Psoas muscle (tissue), 7 donors: ENCODE measurements at regions not wholly inside any gene's neighbourhood (a gene's known extent, or its start where the extent isn't known, plus 50 kb on each side); places are given as distances from the start of the nearest gene placed in this dataset.
"Not testable (repeated sequence)": the region's sequence is repeated elsewhere in the genome, so short reads cannot be mapped to it uniquely, and the experiment has no call there.

Experiments used
- ATAC-seq, 4 donors: fragments of 200-7000 bp; cut with Tn5 transposase; one replicate each; pipeline ENCODE4 v1.9.1; 2020; ENCODE audit warnings: moderate library complexity in 3 of 4, mild to moderate bottlenecking in 2 of 4
- DNase-seq, 2 donors: peaks; one replicate each; pipeline ENCODE4 v3.0.0-alpha.2; 2020
- H3K27ac ChIP-seq: fragments of 200-600 bp; one replicate; pipeline ENCODE4 v1.8.0; 2022
- H3K27me3 ChIP-seq, 3 donors: fragments of 200-600 bp in 1 of 3; one replicate each; pipeline versions ENCODE4 v1.6.1 to v1.8.0; 2013 to 2022; ENCODE audit warnings: low read length in 2 of 3, mild to moderate bottlenecking in 2 of 3, moderate library complexity in 1 of 3; ENCODE audit not compliant: insufficient read depth in 3 of 3
- H3K36me3 ChIP-seq, 2 donors: fragments of 200-600 bp in 1 of 2; one replicate each; pipeline versions ENCODE4 v1.6.1 to v1.8.0; 2013 to 2022; ENCODE audit warnings: low read depth in 1 of 2, mild to moderate bottlenecking in 1 of 2, moderate library complexity in 1 of 2; ENCODE audit not compliant: insufficient read depth in 1 of 2
- H3K4me1 ChIP-seq: fragments of 200-600 bp; one replicate; pipeline ENCODE4 v1.8.0; 2022
- H3K4me3 ChIP-seq: fragments of 200-600 bp; one replicate; pipeline ENCODE4 v1.8.0; 2022; ENCODE audit warnings: mild to moderate bottlenecking
- H3K9me3 ChIP-seq: fragments of 200-600 bp; one replicate; pipeline ENCODE4 v1.8.0; 2022
- CTCF ChIP-seq: fragments of 200-600 bp; IDR thresholded peaks from one replicate; pipeline ENCODE4 v1.8.0; 2022; ENCODE audit warnings: antibody characterized with exemption
- WGBS, 3 donors: extraction: QIAGEN DNeasy Blood & Tissue Kit; methylation state at CpG; one replicate each; pipeline versions ENCODE4 v1.1.6 to v1.1.7; 2013; 5-methylcytosine and 5-hydroxymethylcytosine counted together
- intact Hi-C, 2 donors: fragments of 100-400 bp; cut with DNase I; formaldehyde crosslinking; loops; one replicate each; pipeline versions ENCODE4 v1.11.0 to v1.14.2; 2022
- donor health status: healthy with polysubstance abuse.
- donor health status: DM: no; HTN: no; CAD: no; lungs with moderate emphysema.
- donor health status: Bipolar disorder and iron deficiency.
- donor health status: healthy.
- donor health status: DM: yes; HTN: yes; CAD: no.
- donor health status: DM: no; HTN: no; CAD: no.
- donor health status: DM: yes; HTN: yes; CAD: no.

- ATAC-seq (no peak), DNase-seq (no peak)
- Histone ChIP-seq H3K36me3 (no peaks in the 10 kb centered on the region), H3K4me3 (no peak overlapping the region), H3K4me1 (no peaks in the 10 kb centered on the region), H3K27ac (no peak overlapping the region), H3K9me3 (no peaks in the 10 kb centered on the region), H3K27me3 (no peaks in the 10 kb centered on the region)
- intact Hi-C loops, result no loop called here
- 55 to 76% (median 64%) methylated on average over 4 of the region's 4 CpGs for WGBS, 3 donors
- TF ChIP-seq CTCF, result no peak
Observed at GRCh38 chr10:109737009-109737408, 186.3 kb downstream of the XPNPEP1 start.

GRCh38 chr10:109735776-109736175 lies 187.5 kb downstream of the XPNPEP1 start:
- Histone ChIP-seq H3K9me3 (no peaks in the 10 kb centered on the region), H3K4me3 (no peak overlapping the region), H3K27ac (no peak overlapping the region), H3K36me3 (no peaks in the 10 kb centered on the region), H3K27me3 (no peaks in the 10 kb centered on the region), H3K4me1 (no peaks in the 10 kb centered on the region)
- intact Hi-C loops, result no loop called here
- no peak for TF ChIP-seq CTCF
- ATAC-seq (no peak), DNase-seq (no peak)
- 70 to 74% (median 73%) methylated on average over 4 of the region's 4 CpGs for WGBS, 3 donors

GRCh38 chr10:109732254-109732965 lies 190.9 kb downstream of the XPNPEP1 start:
- Histone ChIP-seq H3K27me3 (no peaks in the 10 kb centered on the region), H3K9me3 (no peaks in the 10 kb centered on the region), H3K36me3 (no peaks in the 10 kb centered on the region), H3K27ac (no peak overlapping the region), H3K4me1 (no peaks in the 10 kb centered on the region), H3K4me3 (no peak overlapping the region)
- WGBS, 3 donors, result 30 to 40% (median 36%) methylated on average over 3 of the region's 3 CpGs
- no peak for TF ChIP-seq CTCF
- intact Hi-C loops, result no loop called here
- ATAC-seq (no peak), DNase-seq (no peak)

DNA sequence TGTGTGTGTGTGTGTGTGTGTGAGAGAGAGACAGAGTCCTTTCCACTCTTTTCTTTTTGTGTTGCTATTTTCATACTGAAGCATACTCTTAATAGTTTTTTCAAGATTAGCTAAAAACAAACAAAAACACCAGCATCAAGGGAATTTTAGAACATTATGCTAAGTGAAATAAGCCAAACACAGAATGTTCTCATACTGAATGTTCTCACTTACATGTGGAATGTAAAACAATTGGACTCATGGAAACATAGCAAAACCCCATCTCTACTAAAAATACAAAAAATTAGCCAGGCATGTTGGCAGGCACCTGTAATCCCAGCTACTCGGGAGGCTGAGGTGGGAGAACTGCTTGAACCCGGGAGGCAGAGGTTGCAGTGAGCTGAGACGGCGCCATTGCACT lies 193.4 kb downstream of the XPNPEP1 start:
- WGBS, 3 donors, result 53 to 77% (median 64%) methylated on average over 4 of the region's 4 CpGs
- H3K27me3 ChIP-seq, H3K4me1 ChIP-seq, H3K9me3 ChIP-seq, H3K4me3 ChIP-seq, H3K36me3 ChIP-seq, H3K27ac ChIP-seq, ATAC-seq, DNase-seq, intact Hi-C loops: not testable (repeated sequence)

DNA sequence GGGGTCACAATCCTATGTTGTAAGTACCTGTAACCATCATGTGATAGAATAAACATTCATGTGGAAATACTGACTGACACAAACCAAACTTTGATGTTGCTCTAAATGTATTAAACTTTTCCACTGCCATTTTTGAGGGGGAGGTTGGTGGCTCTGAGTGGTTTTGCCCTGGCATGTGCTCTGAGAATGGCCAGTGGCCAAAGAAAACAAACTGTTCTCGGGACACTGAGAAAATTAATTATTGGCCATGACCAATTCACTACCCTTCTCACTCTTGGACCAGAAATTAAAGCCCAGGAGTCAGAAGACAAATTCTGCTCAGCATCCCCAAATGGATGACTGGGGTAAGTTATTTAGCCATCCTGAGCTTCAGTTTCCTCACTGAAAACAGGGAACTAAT lies 195.9 kb downstream of the XPNPEP1 start:
- TF ChIP-seq CTCF, result no peak
- Histone ChIP-seq H3K27ac (no peak overlapping the region), H3K27me3 (no peaks in the 10 kb centered on the region), H3K4me1 (no peaks in the 10 kb centered on the region), H3K4me3 (no peak overlapping the region), H3K9me3 (no peaks in the 10 kb centered on the region), H3K36me3 (no peaks in the 10 kb centered on the region)
- WGBS, 3 donors, result 0 to 7% (median 6%) methylated on average over 1 of the region's 1 CpG
- intact Hi-C loops, result no loop called here
- no peak for ATAC-seq
- DNase-seq, result no peak
